GM23338 (cell line): ENCODE measurements at regions not wholly inside any gene's neighbourhood (a gene's known extent, or its start where the extent isn't known, plus 50 kb on each side); places are given as distances from the start of the nearest gene placed in this dataset.

Experiments
- ATAC-seq: fragments of 200-7000 bp; cut with Tn5 transposase; 3 replicates; pipeline ENCODE4 v1.9.1; 2020
- DNase-seq: peaks from one replicate; pipeline ENCODE4 v3.0.0-alpha.2; 2015; ENCODE audit warnings: low spot score
- H2AFZ ChIP-seq: fragments of 200-600 bp; sonication (generic); 2 replicates; pipeline ENCODE4 v1.8.0; 2016; ENCODE audit warnings: antibody characterized with exemption, mild to moderate bottlenecking, moderate library complexity
- H3F3A ChIP-seq: fragments of 200-600 bp; sonication (generic); replicated peaks from 2 replicates; pipeline ENCODE4 v1.8.0; 2017; ENCODE audit warnings: antibody characterized with exemption, mixed run types, low read depth
- H3K27ac ChIP-seq: fragments of 200-600 bp; sonication (generic); 2 replicates; pipeline ENCODE4 v1.6.1; 2016; ENCODE audit warnings: low read depth
- H3K27me3 ChIP-seq: fragments of 200-600 bp; sonication (generic); 2 replicates; pipeline ENCODE4 v1.8.0; 2016; ENCODE audit warnings: mild to moderate bottlenecking, mixed run types, moderate library complexity; ENCODE audit not compliant: insufficient read depth
- H3K36me3 ChIP-seq: fragments of 200-600 bp; sonication (generic); 2 replicates; pipeline ENCODE4 v1.8.0; 2016; ENCODE audit warnings: mild to moderate bottlenecking; ENCODE audit not compliant: insufficient read depth
- H3K4me1 ChIP-seq: fragments of 200-600 bp; sonication (generic); 2 replicates; pipeline ENCODE4 v1.8.0; 2016; ENCODE audit warnings: mild to moderate bottlenecking, moderate library complexity; ENCODE audit not compliant: insufficient read depth
- H3K4me2 ChIP-seq: fragments of 200-600 bp; sonication (generic); 2 replicates; pipeline ENCODE4 v1.7.1; 2017; ENCODE audit warnings: mixed run types
- H3K4me3 ChIP-seq: fragments of 200-600 bp; sonication (generic); 2 replicates; pipeline ENCODE4 v1.6.1; 2016; ENCODE audit warnings: mixed run types
- H3K79me2 ChIP-seq: fragments of 200-600 bp; sonication (generic); replicated peaks from 2 replicates; pipeline ENCODE4 v1.8.0; 2017; ENCODE audit warnings: mild to moderate bottlenecking; ENCODE audit not compliant: insufficient read depth
- H3K9me2 ChIP-seq: fragments of 200-600 bp; sonication (generic); 2 replicates; pipeline ENCODE4 v1.8.0; 2017; ENCODE audit not compliant: insufficient read depth
- H4K20me1 ChIP-seq: fragments of 200-600 bp; sonication (generic); replicated peaks from 2 replicates; pipeline ENCODE4 v1.8.0; 2017; ENCODE audit warnings: mild to moderate bottlenecking; ENCODE audit not compliant: insufficient read depth
- H3K27ac Mint-ChIP-seq: 2 replicates; pipeline ENCODE4 v1.8.0; 2020; ENCODE audit warnings: inconsistent platforms, mild to moderate bottlenecking, moderate library complexity, mixed read lengths
- H3K27me3 Mint-ChIP-seq: 3 replicates; pipeline ENCODE4 v1.8.0; 2022; ENCODE audit warnings: low read depth, mild to moderate bottlenecking, moderate library complexity, mixed read lengths, inconsistent platforms; ENCODE audit not compliant: insufficient read depth, poor library complexity
- H3K36me3 Mint-ChIP-seq: 3 replicates; pipeline ENCODE4 v1.8.0; 2021; ENCODE audit warnings: low read depth, mild to moderate bottlenecking, inconsistent platforms, moderate library complexity, mixed read lengths
- H3K4me1 Mint-ChIP-seq: 3 replicates; pipeline ENCODE4 v1.8.0; 2020; ENCODE audit warnings: mild to moderate bottlenecking, inconsistent platforms, mixed read lengths
- H3K4me3 Mint-ChIP-seq: 3 replicates; pipeline ENCODE4 v1.8.0; 2021; ENCODE audit warnings: moderate library complexity, mild to moderate bottlenecking, inconsistent platforms, mixed read lengths
- H3K9me3 Mint-ChIP-seq: 3 replicates; pipeline ENCODE4 v1.8.0; 2020; ENCODE audit warnings: moderate library complexity, mild to moderate bottlenecking, inconsistent platforms, mixed read lengths
- CREB1 ChIP-seq: fragments of 250-450 bp; sonication (Bioruptor Pico); IDR thresholded peaks from 2 replicates; pipeline ENCODE4 v1.5.0; 2020; ENCODE audit warnings: low read depth, mild to moderate bottlenecking, moderate library complexity
- EZH2phosphoT487 ChIP-seq: fragments of 200-600 bp; sonication (generic); IDR thresholded peaks from one replicate; pipeline ENCODE4 v1.8.1; 2018; ENCODE audit warnings: antibody characterized with exemption; ENCODE audit not compliant: unreplicated experiment
- JUNB ChIP-seq: IDR thresholded peaks from one replicate; pipeline ENCODE4 v1.6.1; 2016; ENCODE audit warnings: antibody characterized with exemption; ENCODE audit not compliant: unreplicated experiment
- NANOG ChIP-seq: IDR thresholded peaks from 2 replicates; pipeline ENCODE4 v1.6.1; 2016; ENCODE audit warnings: antibody characterized with exemption, borderline replicate concordance
- POLR2AphosphoS5 ChIP-seq: IDR thresholded peaks from 2 replicates; pipeline ENCODE4 v1.6.1; 2016; ENCODE audit warnings: antibody characterized with exemption, low read depth
- REST ChIP-seq: IDR thresholded peaks from one replicate; pipeline ENCODE4 v1.6.1; 2018; ENCODE audit warnings: antibody characterized with exemption; ENCODE audit not compliant: unreplicated experiment
- STAT1 ChIP-seq: IDR thresholded peaks from one replicate; pipeline ENCODE4 v1.6.1; 2016; ENCODE audit warnings: antibody characterized with exemption; ENCODE audit not compliant: unreplicated experiment
- ZNF114 ChIP-seq: fragments of 250-450 bp; sonication (Bioruptor Pico); IDR thresholded peaks from 2 replicates; pipeline ENCODE4 v1.5.0; 2020; ENCODE audit warnings: mild to moderate bottlenecking, moderate library complexity
- TF ChIP-seq, protein P1 (sequence below): fragments of 250-450 bp; sonication (Bioruptor Pico); IDR thresholded peaks from 2 replicates; pipeline ENCODE4 v1.5.0; 2020; ENCODE audit warnings: mild to moderate bottlenecking, moderate library complexity
- TF ChIP-seq, protein P2 (sequence below), 2 experiments: fragments of 200-600 bp in 1 of 2; sonication (generic) in 1 of 2; conservative IDR thresholded peaks; 2 replicates each; pipeline versions ENCODE4 v1.5.1 to v1.6.1; 2016 to 2017; ENCODE audit warnings: antibody characterized with exemption in 2 of 2, low read depth in 2 of 2, mild to moderate bottlenecking in 2 of 2, moderate library complexity in 1 of 2

DNA sequence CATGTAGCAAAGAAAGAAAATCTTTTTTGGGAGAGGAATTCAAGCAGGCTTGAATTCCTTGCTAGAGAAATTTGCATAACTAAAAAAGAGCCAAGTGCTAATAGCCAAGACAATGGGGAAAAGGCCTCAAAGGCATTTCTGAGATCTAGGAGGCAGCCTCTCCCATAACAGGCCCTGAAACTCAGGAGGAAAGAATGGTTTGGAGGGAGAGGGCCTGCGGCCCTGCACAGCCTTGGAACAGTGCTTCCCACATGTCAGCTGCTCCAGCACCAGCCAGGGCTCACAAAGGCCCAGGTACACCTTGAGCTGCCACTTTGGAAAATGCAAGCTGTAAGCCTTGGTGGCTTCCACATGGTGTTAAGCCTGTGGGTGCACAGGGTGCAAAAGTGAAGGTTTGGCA lies 55.5 kb upstream of the TSPAN18 start:
- peak overlapping the region; percentile 88 for H3K27ac ChIP-seq
- H3K4me3 ChIP-seq, result peak overlapping the region; percentile 9
- no peaks in the 10 kb centered on the region for H3K9me2 ChIP-seq
- H3K4me2 ChIP-seq, result peak overlapping the region; percentile 13; the same call in 1 of the 2 replicates
- peak overlapping the region; percentile 94 for H3K27ac Mint-ChIP-seq
- no peak overlapping the region for H2AFZ ChIP-seq
- H3K9me3 Mint-ChIP-seq, result peaks cover 25% of the 10 kb centered on the region
- TF ChIP-seq JUNB (no peak), POLR2AphosphoS5 (no peak; the same call in 1 of the 2 replicates), ZNF114 (CRISPR knock-in tag) (0 out of 2 replicates have a peak, but pooled peaks have one; percentile 5), CREB1 (CRISPR knock-in tag) (0 out of 2 replicates have a peak, but pooled peaks have one; percentile 10)
- TF ChIP-seq, protein P1, sequence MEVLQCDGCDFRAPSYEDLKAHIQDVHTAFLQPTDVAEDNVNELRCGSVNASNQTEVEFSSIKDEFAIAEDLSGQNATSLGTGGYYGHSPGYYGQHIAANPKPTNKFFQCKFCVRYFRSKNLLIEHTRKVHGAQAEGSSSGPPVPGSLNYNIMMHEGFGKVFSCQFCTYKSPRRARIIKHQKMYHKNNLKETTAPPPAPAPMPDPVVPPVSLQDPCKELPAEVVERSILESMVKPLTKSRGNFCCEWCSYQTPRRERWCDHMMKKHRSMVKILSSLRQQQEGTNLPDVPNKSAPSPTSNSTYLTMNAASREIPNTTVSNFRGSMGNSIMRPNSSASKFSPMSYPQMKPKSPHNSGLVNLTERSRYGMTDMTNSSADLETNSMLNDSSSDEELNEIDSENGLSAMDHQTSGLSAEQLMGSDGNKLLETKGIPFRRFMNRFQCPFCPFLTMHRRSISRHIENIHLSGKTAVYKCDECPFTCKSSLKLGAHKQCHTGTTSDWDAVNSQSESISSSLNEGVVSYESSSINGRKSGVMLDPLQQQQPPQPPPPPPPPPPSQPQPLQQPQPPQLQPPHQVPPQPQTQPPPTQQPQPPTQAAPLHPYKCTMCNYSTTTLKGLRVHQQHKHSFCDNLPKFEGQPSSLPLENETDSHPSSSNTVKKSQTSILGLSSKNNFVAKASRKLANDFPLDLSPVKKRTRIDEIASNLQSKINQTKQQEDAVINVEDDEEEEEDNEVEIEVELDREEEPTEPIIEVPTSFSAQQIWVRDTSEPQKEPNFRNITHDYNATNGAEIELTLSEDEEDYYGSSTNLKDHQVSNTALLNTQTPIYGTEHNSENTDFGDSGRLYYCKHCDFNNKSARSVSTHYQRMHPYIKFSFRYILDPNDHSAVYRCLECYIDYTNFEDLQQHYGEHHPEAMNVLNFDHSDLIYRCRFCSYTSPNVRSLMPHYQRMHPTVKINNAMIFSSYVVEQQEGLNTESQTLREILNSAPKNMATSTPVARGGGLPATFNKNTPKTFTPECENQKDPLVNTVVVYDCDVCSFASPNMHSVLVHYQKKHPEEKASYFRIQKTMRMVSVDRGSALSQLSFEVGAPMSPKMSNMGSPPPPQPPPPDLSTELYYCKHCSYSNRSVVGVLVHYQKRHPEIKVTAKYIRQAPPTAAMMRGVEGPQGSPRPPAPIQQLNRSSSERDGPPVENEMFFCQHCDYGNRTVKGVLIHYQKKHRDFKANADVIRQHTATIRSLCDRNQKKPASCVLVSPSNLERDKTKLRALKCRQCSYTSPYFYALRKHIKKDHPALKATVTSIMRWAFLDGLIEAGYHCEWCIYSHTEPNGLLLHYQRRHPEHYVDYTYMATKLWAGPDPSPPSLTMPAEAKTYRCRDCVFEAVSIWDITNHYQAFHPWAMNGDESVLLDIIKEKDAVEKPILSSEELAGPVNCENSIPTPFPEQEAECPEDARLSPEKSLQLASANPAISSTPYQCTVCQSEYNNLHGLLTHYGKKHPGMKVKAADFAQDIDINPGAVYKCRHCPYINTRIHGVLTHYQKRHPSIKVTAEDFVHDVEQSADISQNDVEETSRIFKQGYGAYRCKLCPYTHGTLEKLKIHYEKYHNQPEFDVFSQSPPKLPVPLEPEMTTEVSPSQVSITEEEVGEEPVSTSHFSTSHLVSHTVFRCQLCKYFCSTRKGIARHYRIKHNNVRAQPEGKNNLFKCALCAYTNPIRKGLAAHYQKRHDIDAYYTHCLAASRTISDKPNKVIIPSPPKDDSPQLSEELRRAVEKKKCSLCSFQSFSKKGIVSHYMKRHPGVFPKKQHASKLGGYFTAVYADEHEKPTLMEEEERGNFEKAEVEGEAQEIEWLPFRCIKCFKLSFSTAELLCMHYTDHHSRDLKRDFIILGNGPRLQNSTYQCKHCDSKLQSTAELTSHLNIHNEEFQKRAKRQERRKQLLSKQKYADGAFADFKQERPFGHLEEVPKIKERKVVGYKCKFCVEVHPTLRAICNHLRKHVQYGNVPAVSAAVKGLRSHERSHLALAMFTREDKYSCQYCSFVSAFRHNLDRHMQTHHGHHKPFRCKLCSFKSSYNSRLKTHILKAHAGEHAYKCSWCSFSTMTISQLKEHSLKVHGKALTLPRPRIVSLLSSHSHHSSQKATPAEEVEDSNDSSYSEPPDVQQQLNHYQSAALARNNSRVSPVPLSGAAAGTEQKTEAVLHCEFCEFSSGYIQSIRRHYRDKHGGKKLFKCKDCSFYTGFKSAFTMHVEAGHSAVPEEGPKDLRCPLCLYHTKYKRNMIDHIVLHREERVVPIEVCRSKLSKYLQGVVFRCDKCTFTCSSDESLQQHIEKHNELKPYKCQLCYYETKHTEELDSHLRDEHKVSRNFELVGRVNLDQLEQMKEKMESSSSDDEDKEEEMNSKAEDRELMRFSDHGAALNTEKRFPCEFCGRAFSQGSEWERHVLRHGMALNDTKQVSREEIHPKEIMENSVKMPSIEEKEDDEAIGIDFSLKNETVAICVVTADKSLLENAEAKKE (CRISPR knock-in tag), result peak; percentile 59; the same call in 1 of the 2 replicates
- H3K79me2 ChIP-seq, result no peaks in the 10 kb centered on the region
- peaks cover 10% of the 10 kb centered on the region for H3K4me1 ChIP-seq
- ATAC-seq (peak; percentile 99), DNase-seq (peak; percentile 89)
- H3K36me3 ChIP-seq, result no peaks in the 10 kb centered on the region
- no peaks in the 10 kb centered on the region for H3K27me3 ChIP-seq
- no peaks in the 10 kb centered on the region for H4K20me1 ChIP-seq
- peaks cover 19% of the 10 kb centered on the region; the same call in 2 of the 3 replicates for H3K36me3 Mint-ChIP-seq
- 0 out of 2 replicates have a peak, but pooled peaks cover 2% of the 10 kb centered on the region for H3F3A ChIP-seq
- no peak overlapping the region; the same call in 2 of the 3 replicates for H3K4me3 Mint-ChIP-seq
- peaks cover 32% of the 10 kb centered on the region for H3K4me1 Mint-ChIP-seq
- peaks cover 2% of the 10 kb centered on the region for H3K27me3 Mint-ChIP-seq

DNA sequence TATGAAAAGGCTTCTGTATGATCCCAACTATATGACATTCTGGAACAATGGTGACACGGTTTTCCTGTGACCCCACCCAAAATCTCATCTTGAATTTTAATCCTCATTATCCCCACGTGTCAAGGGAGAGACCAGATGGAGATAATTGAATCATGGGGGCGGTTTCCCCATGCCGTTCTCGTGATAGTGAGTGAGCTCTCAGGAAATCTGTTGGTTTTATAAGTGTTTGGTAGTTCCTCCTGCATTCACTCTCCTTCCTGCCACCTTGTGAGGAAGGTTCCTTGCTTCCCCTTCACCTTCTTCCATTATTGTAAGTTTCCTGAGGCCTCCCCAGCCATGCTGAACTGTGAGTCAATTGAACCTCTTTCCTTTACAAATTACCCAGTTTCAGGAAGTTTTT lies 53.1 kb upstream of the TSPAN18 start:
- H4K20me1 ChIP-seq, result no peaks in the 10 kb centered on the region
- no peak overlapping the region for H2AFZ ChIP-seq
- no peaks in the 10 kb centered on the region for H3K36me3 ChIP-seq
- H3K79me2 ChIP-seq, result no peaks in the 10 kb centered on the region
- no peak overlapping the region for H3K27ac Mint-ChIP-seq
- H3K4me3 ChIP-seq, result no peak overlapping the region
- ATAC-seq, result no peak
- no peak overlapping the region for H3K4me3 Mint-ChIP-seq
- no peak for DNase-seq
- peaks cover 19% of the 10 kb centered on the region; the same call in 2 of the 3 replicates for H3K36me3 Mint-ChIP-seq
- H3K27me3 Mint-ChIP-seq, result peaks cover 2% of the 10 kb centered on the region
- H3K27ac ChIP-seq, result no peak overlapping the region
- H3K4me2 ChIP-seq, result no peak overlapping the region
- H3K4me1 ChIP-seq, result peaks cover 10% of the 10 kb centered on the region
- peaks cover 29% of the 10 kb centered on the region for H3K4me1 Mint-ChIP-seq
- H3K9me3 Mint-ChIP-seq, result peaks cover 19% of the 10 kb centered on the region
- H3K27me3 ChIP-seq, result no peaks in the 10 kb centered on the region
- 0 out of 2 replicates have a peak, but pooled peaks cover 2% of the 10 kb centered on the region for H3F3A ChIP-seq
- no peaks in the 10 kb centered on the region for H3K9me2 ChIP-seq
- TF ChIP-seq EZH2phosphoT487, result no peak
- TF ChIP-seq POLR2AphosphoS5, result no peak
- TF ChIP-seq JUNB, result no peak
- no peak for TF ChIP-seq STAT1
- no peak for TF ChIP-seq CREB1 (CRISPR knock-in tag)
- no peak for TF ChIP-seq REST
- TF ChIP-seq ZNF114 (CRISPR knock-in tag), result no peak
- TF ChIP-seq, protein P2, sequence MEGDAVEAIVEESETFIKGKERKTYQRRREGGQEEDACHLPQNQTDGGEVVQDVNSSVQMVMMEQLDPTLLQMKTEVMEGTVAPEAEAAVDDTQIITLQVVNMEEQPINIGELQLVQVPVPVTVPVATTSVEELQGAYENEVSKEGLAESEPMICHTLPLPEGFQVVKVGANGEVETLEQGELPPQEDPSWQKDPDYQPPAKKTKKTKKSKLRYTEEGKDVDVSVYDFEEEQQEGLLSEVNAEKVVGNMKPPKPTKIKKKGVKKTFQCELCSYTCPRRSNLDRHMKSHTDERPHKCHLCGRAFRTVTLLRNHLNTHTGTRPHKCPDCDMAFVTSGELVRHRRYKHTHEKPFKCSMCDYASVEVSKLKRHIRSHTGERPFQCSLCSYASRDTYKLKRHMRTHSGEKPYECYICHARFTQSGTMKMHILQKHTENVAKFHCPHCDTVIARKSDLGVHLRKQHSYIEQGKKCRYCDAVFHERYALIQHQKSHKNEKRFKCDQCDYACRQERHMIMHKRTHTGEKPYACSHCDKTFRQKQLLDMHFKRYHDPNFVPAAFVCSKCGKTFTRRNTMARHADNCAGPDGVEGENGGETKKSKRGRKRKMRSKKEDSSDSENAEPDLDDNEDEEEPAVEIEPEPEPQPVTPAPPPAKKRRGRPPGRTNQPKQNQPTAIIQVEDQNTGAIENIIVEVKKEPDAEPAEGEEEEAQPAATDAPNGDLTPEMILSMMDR (conservative IDR thresholded peaks at IDR 0.05; ENCODE audit: low read depth in 2 of 2), result no peak
- no peak for TF ChIP-seq NANOG
